PC-3 (cell line): ENCODE measurements at regions not wholly inside any gene's neighbourhood (a gene's known extent, or its start where the extent isn't known, plus 50 kb on each side); places are given as distances from the start of the nearest gene placed in this dataset.

Source experiments
- ATAC-seq: fragments of 200-7000 bp; cut with Tn5 transposase; 2 replicates; pipeline ENCODE4 v1.9.1; 2020; ENCODE audit warnings: mild to moderate bottlenecking, moderate library complexity
- BruUV-seq: library from RNA; stranded (reverse); fragments of 400-500 nt; replicated peaks from 2 replicates; lab custom pipeline; 2021; lab: Mats Ljungman, UMichigan
- CTCF ChIA-PET: fragments of 300-600 bp; sonication (Branson Sonifier 250); formaldehyde crosslinking; loops from one replicate; lab custom pipeline; 2022; ENCODE audit warnings: antibody characterized with exemption; lab: Charles Lee
- POLR2A ChIA-PET: fragments of 300-600 bp; sonication (Branson Sonifier 250); formaldehyde crosslinking; loops from one replicate; lab custom pipeline; 2022; ENCODE audit warnings: antibody characterized with exemption; ENCODE audit not compliant: unreplicated experiment; lab: Charles Lee
- DNase-seq: peaks from one replicate; pipeline ENCODE4 v3.0.0-alpha.2; 2015
- H2AFZ ChIP-seq: fragments of 300-600 bp; sonication (generic); 2 replicates; pipeline ENCODE4 v1.6.0; 2016; ENCODE audit warnings: antibody characterized with exemption, low read length
- H3F3A ChIP-seq: fragments of 300-600 bp; sonication (generic); one replicate; pipeline ENCODE4 v1.6.0; 2017; ENCODE audit warnings: antibody characterized with exemption, low read length, control low read depth, mild to moderate bottlenecking; ENCODE audit not compliant: unreplicated experiment
- H3K27ac ChIP-seq: fragments of 300-600 bp; sonication (generic); 2 replicates; pipeline ENCODE4 v1.5.1; 2016; ENCODE audit warnings: mild to moderate bottlenecking, low read length
- H3K27me3 ChIP-seq: fragments of 300-600 bp; sonication (generic); 2 replicates; pipeline ENCODE4 v1.6.1; 2016; ENCODE audit warnings: low read length, mixed read lengths
- H3K36me3 ChIP-seq: fragments of 300-600 bp; sonication (generic); 2 replicates; pipeline ENCODE4 v1.6.1; 2016; ENCODE audit warnings: low read depth, mixed run types, low read length, mixed read lengths
- H3K4me1 ChIP-seq: fragments of 300-600 bp; sonication (generic); 2 replicates; pipeline ENCODE4 v1.5.1; 2016; ENCODE audit warnings: low read length; ENCODE audit not compliant: insufficient read depth
- H3K4me2 ChIP-seq: fragments of 300-600 bp; sonication (generic); 2 replicates; pipeline ENCODE4 v1.6.0; 2016; ENCODE audit warnings: low read length
- H3K4me3 ChIP-seq: fragments of 300-600 bp; sonication (generic); 2 replicates; pipeline ENCODE4 v1.5.1; 2016; ENCODE audit warnings: mild to moderate bottlenecking, low read length, mixed read lengths
- H3K79me2 ChIP-seq: fragments of 300-600 bp; sonication (generic); 2 replicates; pipeline ENCODE4 v1.6.1; 2017; ENCODE audit warnings: low read length, mixed read lengths
- H3K9ac ChIP-seq: fragments of 300-600 bp; sonication (generic); 2 replicates; pipeline ENCODE4 v1.6.0; 2016; ENCODE audit warnings: mild to moderate bottlenecking, low read length
- H3K9me2 ChIP-seq: fragments of 300-600 bp; sonication (generic); replicated peaks from 2 replicates; pipeline ENCODE4 v1.6.1; 2016; ENCODE audit warnings: mixed run types, low read length, mixed read lengths
- H3K9me3 ChIP-seq: fragments of 300-600 bp; sonication (generic); 2 replicates; pipeline ENCODE4 v1.6.1; 2016; ENCODE audit warnings: low read length, mixed read lengths
- H4K20me1 ChIP-seq: fragments of 300-600 bp; sonication (generic); 2 replicates; pipeline ENCODE4 v1.6.1; 2016; ENCODE audit warnings: low read length, mixed read lengths
- EZH2 ChIP-seq: fragments of 300-600 bp; sonication (generic); IDR thresholded peaks from one replicate; pipeline ENCODE4 v1.6.1; 2017; ENCODE audit warnings: antibody characterized with exemption, mild to moderate bottlenecking, low read length; ENCODE audit not compliant: unreplicated experiment
- EZH2phosphoT487 ChIP-seq: fragments of 300-600 bp; sonication (generic); IDR thresholded peaks from 2 replicates; pipeline ENCODE4 v1.6.1; 2018; ENCODE audit warnings: mild to moderate bottlenecking, antibody characterized with exemption, low read length, borderline replicate concordance
- intact Hi-C: fragments of 100-400 bp; cut with micrococcal nuclease; formaldehyde crosslinking; loops from 2 replicates; pipeline ENCODE4 v1.9.0; 2023
- TF ChIP-seq, protein P1 (sequence below): fragments of 300-600 bp; sonication (generic); conservative IDR thresholded peaks from 2 replicates; pipeline ENCODE4 v1.5.1; 2017; ENCODE audit warnings: antibody characterized with exemption, low read depth, mild to moderate bottlenecking, low read length

DNA sequence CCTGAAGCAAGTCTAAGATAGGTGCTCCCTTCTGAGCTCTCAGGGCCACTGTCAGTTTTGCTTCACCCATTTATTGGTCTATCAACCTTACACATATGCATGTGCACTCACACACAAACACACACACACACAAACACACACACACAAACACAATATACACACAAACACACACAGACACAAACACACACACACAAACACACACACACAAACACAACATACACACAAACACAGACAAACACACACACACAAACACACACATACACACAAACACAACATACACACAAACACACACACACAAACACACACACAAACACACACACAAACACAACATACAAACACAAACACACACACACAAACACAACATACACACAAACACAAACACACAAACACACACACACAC, 181.6 kb upstream of the KLHL29 start:
- no peak for ATAC-seq
- TF ChIP-seq, protein P1, sequence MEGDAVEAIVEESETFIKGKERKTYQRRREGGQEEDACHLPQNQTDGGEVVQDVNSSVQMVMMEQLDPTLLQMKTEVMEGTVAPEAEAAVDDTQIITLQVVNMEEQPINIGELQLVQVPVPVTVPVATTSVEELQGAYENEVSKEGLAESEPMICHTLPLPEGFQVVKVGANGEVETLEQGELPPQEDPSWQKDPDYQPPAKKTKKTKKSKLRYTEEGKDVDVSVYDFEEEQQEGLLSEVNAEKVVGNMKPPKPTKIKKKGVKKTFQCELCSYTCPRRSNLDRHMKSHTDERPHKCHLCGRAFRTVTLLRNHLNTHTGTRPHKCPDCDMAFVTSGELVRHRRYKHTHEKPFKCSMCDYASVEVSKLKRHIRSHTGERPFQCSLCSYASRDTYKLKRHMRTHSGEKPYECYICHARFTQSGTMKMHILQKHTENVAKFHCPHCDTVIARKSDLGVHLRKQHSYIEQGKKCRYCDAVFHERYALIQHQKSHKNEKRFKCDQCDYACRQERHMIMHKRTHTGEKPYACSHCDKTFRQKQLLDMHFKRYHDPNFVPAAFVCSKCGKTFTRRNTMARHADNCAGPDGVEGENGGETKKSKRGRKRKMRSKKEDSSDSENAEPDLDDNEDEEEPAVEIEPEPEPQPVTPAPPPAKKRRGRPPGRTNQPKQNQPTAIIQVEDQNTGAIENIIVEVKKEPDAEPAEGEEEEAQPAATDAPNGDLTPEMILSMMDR = no peak
- no peak for TF ChIP-seq EZH2phosphoT487
- TF ChIP-seq EZH2 = no peak
- no peak overlapping the region for H3K4me3 ChIP-seq

DNA sequence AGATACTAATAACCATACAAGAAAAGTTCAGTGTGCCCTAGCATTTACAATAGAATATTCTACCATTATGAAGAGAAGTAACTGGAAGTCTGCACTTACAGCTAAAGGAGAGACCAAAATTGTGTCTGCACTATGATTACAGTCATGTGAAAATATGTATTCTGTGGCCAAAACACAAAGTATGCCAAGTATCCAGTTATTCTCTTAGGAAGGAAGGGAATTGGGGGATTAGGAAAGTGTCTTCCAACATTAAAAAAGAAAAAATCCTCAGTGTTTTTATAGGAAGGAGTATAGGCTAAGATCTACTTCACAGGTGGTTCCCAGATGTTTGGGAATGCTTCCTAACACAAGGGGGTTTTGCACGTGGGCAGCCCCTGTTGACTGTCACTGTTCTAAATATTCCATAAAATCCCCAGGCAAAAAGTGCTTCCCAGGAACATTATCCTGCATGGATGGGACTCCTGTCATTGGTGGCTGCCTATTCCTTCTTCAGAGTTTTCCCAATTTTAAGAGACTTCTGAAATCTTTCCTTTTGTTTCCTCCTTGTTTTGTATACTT, 180.2 kb upstream of the KLHL29 start:
- BruUV-seq = no TSS peak
- H3K4me1 ChIP-seq = no peaks in the 10 kb centered on the region
- no peaks in the 10 kb centered on the region for H3K79me2 ChIP-seq
- no peaks in the 10 kb centered on the region for H3F3A ChIP-seq
- H3K27me3 ChIP-seq = no peaks in the 10 kb centered on the region
- ATAC-seq (no peak), DNase-seq (no peak)
- no peaks in the 10 kb centered on the region for H3K9me3 ChIP-seq
- no peak overlapping the region for H3K4me2 ChIP-seq
- no peaks in the 10 kb centered on the region for H3K9me2 ChIP-seq
- H2AFZ ChIP-seq = no peak overlapping the region
- H3K9ac ChIP-seq = no peak overlapping the region
- TF ChIP-seq EZH2 = no peak
- no peak for TF ChIP-seq EZH2phosphoT487
- TF ChIP-seq, protein P1 = no peak
- CTCF ChIA-PET = no interaction called here
- intact Hi-C loops = no loop called here
- no peaks in the 10 kb centered on the region for H3K36me3 ChIP-seq
- POLR2A ChIA-PET = no interaction called here
- no peak overlapping the region for H3K4me3 ChIP-seq
- H3K27ac ChIP-seq = no peak overlapping the region
- H4K20me1 ChIP-seq = no peaks in the 10 kb centered on the region

More for the DNA sequence above, 181.6 kb upstream of the KLHL29 start:
- H2AFZ ChIP-seq = no peak overlapping the region
- no peaks in the 10 kb centered on the region for H3K79me2 ChIP-seq
- no peaks in the 10 kb centered on the region for H3K9me3 ChIP-seq
- H3K36me3 ChIP-seq = no peaks in the 10 kb centered on the region
- no peaks in the 10 kb centered on the region for H3F3A ChIP-seq
- POLR2A ChIA-PET = no interaction called here
- no peak for DNase-seq
- no peaks in the 10 kb centered on the region for H3K4me1 ChIP-seq
- no peaks in the 10 kb centered on the region for H3K27me3 ChIP-seq
- H4K20me1 ChIP-seq = no peaks in the 10 kb centered on the region
- no peak overlapping the region for H3K27ac ChIP-seq
- no peaks in the 10 kb centered on the region for H3K9me2 ChIP-seq
- no peak overlapping the region for H3K4me2 ChIP-seq
- no peak overlapping the region for H3K9ac ChIP-seq
- BruUV-seq = no TSS peak
- CTCF ChIA-PET = no interaction called here
- intact Hi-C loops = no loop called here

DNA sequence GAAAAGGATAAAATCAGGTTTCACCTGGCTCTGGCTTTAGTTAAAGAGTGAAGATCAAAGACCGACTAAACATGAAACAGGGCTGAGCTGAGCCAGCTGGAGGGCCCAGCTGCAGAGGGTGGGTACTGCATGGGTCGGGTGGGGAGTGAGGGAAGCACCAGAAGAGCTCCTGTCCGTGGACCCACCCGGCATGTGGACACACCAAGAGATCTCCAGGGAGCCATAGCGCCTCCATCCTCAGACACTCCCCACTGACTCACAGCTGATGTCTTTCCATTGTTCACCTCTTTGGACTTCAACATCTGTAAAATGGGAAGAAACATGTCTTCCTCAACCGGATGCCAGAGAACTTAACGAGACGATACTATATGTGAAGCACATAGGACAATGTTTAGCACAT, 178.3 kb upstream of the KLHL29 start:
- H3K27me3 ChIP-seq = no peaks in the 10 kb centered on the region
- no peaks in the 10 kb centered on the region for H3K79me2 ChIP-seq
- ChIA-PET CTCF (no interaction called here), POLR2A (no interaction called here)
- no TSS peak for BruUV-seq
- TF ChIP-seq EZH2 (no peak), EZH2phosphoT487 (no peak)
- TF ChIP-seq, protein P1 = no peak
- no peak overlapping the region for H3K4me3 ChIP-seq
- H3K9ac ChIP-seq = no peak overlapping the region
- H3K9me3 ChIP-seq = no peaks in the 10 kb centered on the region
- no peaks in the 10 kb centered on the region for H4K20me1 ChIP-seq
- no peaks in the 10 kb centered on the region for H3K4me1 ChIP-seq
- H2AFZ ChIP-seq = no peak overlapping the region
- ATAC-seq (no peak), DNase-seq (no peak)
- no peaks in the 10 kb centered on the region for H3F3A ChIP-seq
- H3K36me3 ChIP-seq = no peaks in the 10 kb centered on the region
- no peak overlapping the region for H3K4me2 ChIP-seq
- H3K27ac ChIP-seq = no peak overlapping the region
- H3K9me2 ChIP-seq = no peaks in the 10 kb centered on the region
- intact Hi-C loops = no loop called here
